Smooth muscle cell (in vitro differentiated cells): ENCODE measurements at regions not wholly inside any gene's neighbourhood (a gene's known extent, or its start where the extent isn't known, plus 50 kb on each side); places are given as distances from the start of the nearest gene placed in this dataset.
A peak's percentile ranks its signal among the peaks of the same experiment; 100 is the strongest.
"Not testable (repeated sequence)": the region's sequence is repeated elsewhere in the genome, so short reads cannot be mapped to it uniquely, and the experiment has no call there.

Source experiments
- DNase-seq: peaks from one replicate; lab custom pipeline; 2025; ENCODE audit not compliant: unreplicated experiment; lab: John Stamatoyannopoulos, UW
- H2AFZ ChIP-seq: fragments of 200-600 bp; sonication (generic); 2 replicates; pipeline ENCODE4 v1.6.0; 2016; ENCODE audit warnings: antibody characterized with exemption, low read depth, mild to moderate bottlenecking
- H3F3A ChIP-seq: fragments of 200-600 bp; sonication (generic); 2 replicates; pipeline ENCODE4 v1.6.0; 2017; ENCODE audit warnings: antibody characterized with exemption, low read depth
- H3K27ac ChIP-seq: fragments of 200-600 bp; sonication (generic); 2 replicates; pipeline ENCODE4 v1.5.1; 2016; ENCODE audit warnings: low read depth, mild to moderate bottlenecking
- H3K27me3 ChIP-seq: fragments of 200-600 bp; sonication (generic); 2 replicates; pipeline ENCODE4 v1.6.1; 2016; ENCODE audit warnings: low read depth, mild to moderate bottlenecking
- H3K36me3 ChIP-seq: fragments of 200-600 bp; sonication (generic); 2 replicates; pipeline ENCODE4 v1.5.1; 2016; ENCODE audit warnings: low read depth
- H3K4me1 ChIP-seq: fragments of 200-600 bp; sonication (generic); 2 replicates; pipeline ENCODE4 v1.5.1; 2016; ENCODE audit warnings: low read depth
- H3K4me2 ChIP-seq: fragments of 200-600 bp; sonication (generic); 2 replicates; pipeline ENCODE4 v1.6.0; 2016; ENCODE audit warnings: mild to moderate bottlenecking
- H3K4me3 ChIP-seq: fragments of 200-600 bp; sonication (generic); 2 replicates; pipeline ENCODE4 v1.5.1; 2016; ENCODE audit warnings: mild to moderate bottlenecking
- H3K79me2 ChIP-seq: fragments of 200-600 bp; sonication (generic); 2 replicates; pipeline ENCODE4 v1.6.0; 2016; ENCODE audit warnings: low read depth, mild to moderate bottlenecking
- H3K9ac ChIP-seq: fragments of 200-600 bp; sonication (generic); 2 replicates; pipeline ENCODE4 v1.6.0; 2016; ENCODE audit warnings: low read depth
- H3K9me3 ChIP-seq: fragments of 200-600 bp; sonication (generic); replicated peaks from 2 replicates; pipeline ENCODE4 v1.5.1; 2016; ENCODE audit warnings: low read depth
- H4K20me1 ChIP-seq: fragments of 200-600 bp; sonication (generic); 2 replicates; pipeline ENCODE4 v1.6.0; 2016; ENCODE audit warnings: low read depth
- CTCF ChIP-seq: fragments of 200-600 bp; sonication (generic); IDR thresholded peaks from 2 replicates; pipeline ENCODE4 v1.5.1; 2017; ENCODE audit warnings: borderline replicate concordance, mild to moderate bottlenecking, antibody characterized with exemption; ENCODE audit not compliant: insufficient read depth, poor library complexity, severe bottlenecking
- WGBS: methylation state at CpG from one replicate; pipeline ENCODE4 v1.1.7; 2016; ENCODE audit warnings: low lambda C conversion rate; 5-methylcytosine and 5-hydroxymethylcytosine counted together

GRCh38 chr1:172845865-172846264 is 187.0 kb downstream of the FASLG start:
- Histone ChIP-seq H3K36me3 (no peaks in the 10 kb centered on the region), H3K27ac (peak overlapping the region; percentile 30), H4K20me1 (no peaks in the 10 kb centered on the region), H2AFZ (no peak overlapping the region), H3K27me3 (no peaks in the 10 kb centered on the region), H3K79me2 (no peaks in the 10 kb centered on the region), H3K9me3 (no peaks in the 10 kb centered on the region), H3K4me3 (no peak overlapping the region), H3K9ac (no peak overlapping the region), H3K4me2 (peak overlapping the region; percentile 5), H3F3A (no peaks in the 10 kb centered on the region), H3K4me1 (peaks cover 3% of the 10 kb centered on the region)
- 82% methylated on average over 2 of the region's 2 CpGs for WGBS
- TF ChIP-seq CTCF: no peak
- DNase-seq: no peak

GRCh38 chr1:172847814-172848213 is 188.9 kb downstream of the FASLG start:
- not testable (repeated sequence) for H3K27me3 ChIP-seq, H3K36me3 ChIP-seq, H3K27ac ChIP-seq, H4K20me1 ChIP-seq, H3K9me3 ChIP-seq, H3K4me3 ChIP-seq, DNase-seq, H3K4me1 ChIP-seq, H3K4me2 ChIP-seq, H3K9ac ChIP-seq, H3F3A ChIP-seq, H2AFZ ChIP-seq, H3K79me2 ChIP-seq

- no peaks in the 10 kb centered on the region for H3K79me2 ChIP-seq
- H3K9ac ChIP-seq: no peak overlapping the region
- no peak for DNase-seq
- no peaks in the 10 kb centered on the region for H3K27me3 ChIP-seq
- no peak overlapping the region for H3K27ac ChIP-seq
- H3K4me1 ChIP-seq: no peaks in the 10 kb centered on the region
- no peaks in the 10 kb centered on the region for H4K20me1 ChIP-seq
- no peak for TF ChIP-seq CTCF
- WGBS: 99% methylated on average over 2 of the region's 2 CpGs
- H3K4me3 ChIP-seq: no peak overlapping the region
- no peaks in the 10 kb centered on the region for H3K36me3 ChIP-seq
- H3K9me3 ChIP-seq: no peaks in the 10 kb centered on the region
- no peak overlapping the region for H3K4me2 ChIP-seq
- H3F3A ChIP-seq: no peaks in the 10 kb centered on the region
- H2AFZ ChIP-seq: no peak overlapping the region
Observed at GRCh38 chr1:172849653-172850052, 190.8 kb downstream of the FASLG start.

- TF ChIP-seq CTCF: no peak
- no peaks in the 10 kb centered on the region for H3K27me3 ChIP-seq
- no peak overlapping the region for H3K4me3 ChIP-seq
- no peak for DNase-seq
- no peak overlapping the region for H3K9ac ChIP-seq
- no peaks in the 10 kb centered on the region for H3K36me3 ChIP-seq
- no peaks in the 10 kb centered on the region for H3K9me3 ChIP-seq
- peak overlapping the region; percentile 77 for H2AFZ ChIP-seq
- 51% methylated on average over 8 of the region's 8 CpGs for WGBS
- H3K27ac ChIP-seq: no peak overlapping the region
- no peaks in the 10 kb centered on the region for H3F3A ChIP-seq
- H4K20me1 ChIP-seq: no peaks in the 10 kb centered on the region
- no peak overlapping the region for H3K4me2 ChIP-seq
- H3K79me2 ChIP-seq: no peaks in the 10 kb centered on the region
- no peaks in the 10 kb centered on the region for H3K4me1 ChIP-seq
Observed at GRCh38 chr1:172851077-172851476, 192.2 kb downstream of the FASLG start.
